SW 1271 (cell line): ENCODE measurements at regions not wholly inside any gene's neighbourhood (a gene's known extent, or its start where the extent isn't known, plus 50 kb on each side); places are given as distances from the start of the nearest gene placed in this dataset.
"Not testable (repeated sequence)": the region's sequence is repeated elsewhere in the genome, so short reads cannot be mapped to it uniquely, and the experiment has no call there.

Source experiments
- DNase-seq, 2 experiments: peaks; one replicate each; lab custom pipeline; 2025; lab: John Stamatoyannopoulos, UW

DNA sequence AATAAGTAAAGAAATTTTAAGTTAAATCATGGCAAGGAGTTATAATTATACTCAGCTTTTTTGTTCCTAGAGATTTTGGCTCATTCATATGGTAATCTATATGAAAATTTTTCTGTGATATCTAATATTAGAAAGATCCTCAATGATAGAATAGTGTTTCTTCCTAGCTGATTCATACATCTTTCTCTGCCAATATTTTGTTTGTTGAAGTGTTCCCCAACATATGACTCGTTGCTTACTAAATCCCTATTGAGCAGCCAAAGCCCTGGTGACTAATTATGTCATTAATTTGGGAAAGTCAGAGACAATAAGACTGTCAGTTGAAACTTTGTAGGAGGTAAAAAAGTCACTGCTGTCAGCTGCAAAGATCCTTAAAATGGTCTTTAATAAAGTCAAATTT is 1348.5 kb upstream of the CDH18 start:
- not testable (repeated sequence) for DNase-seq

DNA sequence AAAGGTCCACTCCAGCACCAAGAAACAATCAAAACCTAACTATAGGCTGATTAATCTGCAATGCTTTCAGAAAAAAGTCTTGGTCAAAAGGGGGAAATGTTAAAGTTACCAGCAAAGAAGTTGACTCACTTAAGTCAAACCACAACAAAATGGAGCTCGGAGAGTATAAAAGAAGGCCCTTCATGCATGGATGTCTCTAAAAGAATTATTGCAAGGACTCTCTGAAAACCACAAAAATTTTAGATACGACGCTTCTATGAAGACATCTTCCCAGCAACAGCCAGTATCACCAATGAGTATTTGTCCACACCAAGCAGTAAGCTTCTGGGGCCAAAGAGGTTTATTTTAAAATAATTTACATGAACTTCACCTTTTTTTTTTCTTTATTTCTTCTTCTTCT is 1327.4 kb upstream of the CDH18 start:
- not testable (repeated sequence) for DNase-seq

DNA sequence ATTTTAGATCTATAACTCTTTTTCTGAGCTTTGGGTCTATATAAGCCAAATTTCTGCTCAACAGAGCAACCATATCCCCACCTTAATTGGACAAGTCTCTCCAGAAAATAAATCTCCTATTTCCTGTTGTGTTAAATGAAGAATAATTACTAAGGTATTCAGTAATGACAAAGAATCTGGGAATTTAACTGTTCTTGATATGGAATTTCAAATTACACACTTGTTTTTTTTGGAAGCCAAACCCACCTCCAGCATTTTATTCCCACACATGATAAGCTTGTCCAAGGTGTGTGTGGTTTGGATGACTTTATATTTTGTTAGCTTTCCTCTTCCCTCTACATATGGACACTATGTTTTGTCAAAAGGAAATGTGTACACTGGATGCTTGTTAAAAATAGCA is 1313.2 kb upstream of the CDH18 start:
- not testable (repeated sequence) for DNase-seq

DNA sequence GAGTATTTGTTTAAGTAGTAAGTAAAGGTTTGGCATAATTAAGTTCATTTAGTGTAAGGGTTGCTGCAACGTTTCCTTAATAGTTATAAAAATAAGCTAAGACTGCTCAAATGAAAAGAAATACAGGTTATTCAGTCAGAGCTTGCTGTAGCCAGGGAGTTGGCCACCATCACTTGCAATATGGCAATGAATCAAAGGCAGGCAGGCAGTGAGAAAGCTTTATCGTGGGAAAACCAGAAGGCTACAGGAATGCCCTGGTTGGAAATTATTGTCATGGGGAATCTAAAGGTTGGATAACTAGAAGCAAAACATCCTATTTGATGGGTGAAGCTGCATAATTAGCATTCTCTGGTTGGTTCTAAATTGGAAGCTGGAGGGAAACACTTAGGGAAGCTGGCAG is 1286.4 kb upstream of the CDH18 start:
- not testable (repeated sequence) for DNase-seq

DNA sequence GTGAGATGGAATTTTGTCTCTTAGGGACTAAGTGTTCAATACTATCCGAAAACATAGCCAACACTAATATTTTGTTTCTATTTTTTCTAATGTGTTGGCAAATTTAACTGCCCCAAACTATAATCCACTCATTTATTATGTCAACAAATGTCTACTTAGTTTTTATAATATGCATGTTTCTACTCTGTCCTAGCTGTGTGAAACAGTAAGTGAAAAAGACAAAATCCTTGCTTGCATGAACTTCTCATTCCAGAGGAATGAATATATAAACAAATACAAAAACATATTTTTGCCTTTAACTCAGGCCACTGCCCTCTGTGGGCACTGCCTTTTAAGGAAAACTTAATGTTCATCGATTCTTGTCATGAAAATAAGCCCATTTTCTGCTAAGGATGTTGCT is 1275.4 kb upstream of the CDH18 start:
- DNase-seq, result no peak

DNA sequence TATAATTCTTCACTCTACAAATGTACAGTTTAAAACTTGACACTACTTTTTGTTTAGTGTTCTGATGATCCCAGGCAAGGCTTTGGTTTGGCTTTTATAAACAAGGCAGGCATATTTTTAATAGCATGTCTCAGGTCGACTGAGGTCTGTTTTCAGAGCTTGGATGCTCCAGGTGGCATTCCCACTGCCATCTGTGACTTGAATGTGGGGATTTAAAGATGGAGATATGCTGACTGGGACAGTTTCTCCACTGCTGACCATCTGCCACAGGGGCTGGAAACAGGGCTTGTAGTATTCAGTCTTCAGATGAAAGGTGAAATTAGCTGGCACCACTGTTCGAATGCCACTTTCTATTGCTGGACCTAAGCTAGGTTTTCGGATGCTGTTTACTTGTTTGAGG is 1266.2 kb upstream of the CDH18 start:
- DNase-seq, result no peak

DNA sequence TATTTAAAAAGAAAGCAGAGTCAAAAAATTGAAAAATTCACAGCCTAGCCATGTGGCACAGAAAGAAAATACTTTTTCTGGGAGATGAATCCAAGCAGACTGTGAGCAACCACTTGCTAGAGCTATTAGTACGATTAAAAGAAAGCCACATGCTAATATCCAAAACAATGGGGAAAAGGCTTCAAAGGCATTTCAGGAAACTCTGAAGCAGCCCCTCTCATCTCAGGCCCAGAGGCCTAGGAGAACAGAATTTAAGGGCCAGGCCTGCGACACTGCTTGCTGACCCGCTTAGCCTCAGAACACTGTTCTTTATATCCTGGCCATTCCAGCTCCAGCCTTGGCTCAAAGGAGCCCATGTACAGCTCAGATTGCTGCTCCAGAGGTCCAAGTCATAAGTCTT is 1257.0 kb upstream of the CDH18 start:
- no peak for DNase-seq

DNA sequence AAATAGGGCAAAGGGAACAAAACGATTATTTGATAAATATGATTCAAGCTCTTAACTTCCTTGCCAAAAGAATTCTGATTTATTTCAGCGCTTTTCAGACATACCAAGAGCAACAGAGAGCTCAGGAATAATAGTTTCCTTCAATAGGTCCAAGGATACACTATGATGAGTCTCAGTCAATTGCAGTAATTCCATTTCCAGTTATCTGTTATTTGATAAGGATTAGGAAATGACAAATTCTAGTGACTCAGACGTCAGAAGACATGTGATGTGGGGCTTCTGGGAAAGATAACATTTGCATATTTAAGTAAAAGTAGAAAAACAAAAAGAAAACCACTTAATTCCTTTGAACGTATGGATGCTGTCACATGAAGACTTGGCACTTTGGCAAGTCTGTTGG is 1250.8 kb upstream of the CDH18 start:
- DNase-seq, result no peak

DNA sequence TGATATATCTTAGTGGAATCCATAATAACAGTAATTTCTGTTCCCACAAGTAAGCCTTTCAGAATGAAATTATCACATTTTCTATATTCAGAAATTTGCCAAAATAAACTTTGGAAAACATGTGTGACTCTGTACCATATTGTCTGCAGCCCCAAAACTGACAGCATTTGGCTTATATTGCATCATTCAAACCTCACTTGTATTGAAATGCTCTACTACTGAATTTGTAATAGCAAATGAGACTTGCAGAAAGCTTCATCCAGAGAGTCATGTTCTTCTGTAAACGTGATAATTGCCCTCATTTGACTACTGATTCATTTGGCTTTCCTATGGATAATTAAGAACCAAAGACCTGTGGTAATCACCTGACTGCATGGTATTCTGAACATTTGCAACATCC is 1249.5 kb upstream of the CDH18 start:
- DNase-seq, result no peak

DNA sequence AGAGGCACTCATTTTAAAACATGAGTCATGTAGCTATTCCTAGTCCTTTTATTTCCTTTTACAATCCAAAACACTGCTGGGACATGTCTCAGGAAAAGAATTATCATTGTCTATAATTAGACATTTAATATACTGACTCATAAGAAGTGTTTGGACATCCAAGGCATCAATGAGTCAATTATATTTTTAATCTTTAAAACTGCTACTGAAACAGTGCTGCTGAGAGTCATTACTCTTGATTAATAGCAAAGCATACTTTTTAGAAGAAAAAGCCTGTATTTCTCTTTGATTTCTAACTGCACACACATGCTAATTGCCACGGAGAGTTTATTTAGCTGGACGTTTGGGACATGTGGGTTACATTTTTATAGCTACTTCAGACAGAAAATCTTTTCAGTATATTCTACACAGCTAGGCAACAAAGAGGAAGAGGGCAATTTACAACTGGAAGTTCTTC is 1249.0 kb upstream of the CDH18 start:
- no peak for DNase-seq

DNA sequence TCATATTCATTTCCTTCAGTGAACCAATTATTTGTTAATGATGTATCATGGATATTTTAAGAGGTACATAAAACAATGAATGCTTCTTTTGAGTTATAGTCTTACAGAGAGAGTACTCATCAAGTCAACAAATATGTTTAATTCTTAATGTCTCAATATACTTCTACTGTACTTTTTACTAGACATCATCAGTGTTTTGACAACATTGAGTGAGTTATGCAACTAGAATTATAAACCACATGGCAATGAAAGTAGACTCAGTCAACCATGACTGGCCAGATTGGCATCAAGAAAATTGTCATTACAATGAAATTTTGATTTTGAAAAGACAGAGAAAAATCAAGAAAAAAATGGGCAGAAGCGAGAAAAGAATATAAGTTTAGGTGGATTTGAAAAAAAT is 1248.1 kb upstream of the CDH18 start:
- no peak for DNase-seq

DNA sequence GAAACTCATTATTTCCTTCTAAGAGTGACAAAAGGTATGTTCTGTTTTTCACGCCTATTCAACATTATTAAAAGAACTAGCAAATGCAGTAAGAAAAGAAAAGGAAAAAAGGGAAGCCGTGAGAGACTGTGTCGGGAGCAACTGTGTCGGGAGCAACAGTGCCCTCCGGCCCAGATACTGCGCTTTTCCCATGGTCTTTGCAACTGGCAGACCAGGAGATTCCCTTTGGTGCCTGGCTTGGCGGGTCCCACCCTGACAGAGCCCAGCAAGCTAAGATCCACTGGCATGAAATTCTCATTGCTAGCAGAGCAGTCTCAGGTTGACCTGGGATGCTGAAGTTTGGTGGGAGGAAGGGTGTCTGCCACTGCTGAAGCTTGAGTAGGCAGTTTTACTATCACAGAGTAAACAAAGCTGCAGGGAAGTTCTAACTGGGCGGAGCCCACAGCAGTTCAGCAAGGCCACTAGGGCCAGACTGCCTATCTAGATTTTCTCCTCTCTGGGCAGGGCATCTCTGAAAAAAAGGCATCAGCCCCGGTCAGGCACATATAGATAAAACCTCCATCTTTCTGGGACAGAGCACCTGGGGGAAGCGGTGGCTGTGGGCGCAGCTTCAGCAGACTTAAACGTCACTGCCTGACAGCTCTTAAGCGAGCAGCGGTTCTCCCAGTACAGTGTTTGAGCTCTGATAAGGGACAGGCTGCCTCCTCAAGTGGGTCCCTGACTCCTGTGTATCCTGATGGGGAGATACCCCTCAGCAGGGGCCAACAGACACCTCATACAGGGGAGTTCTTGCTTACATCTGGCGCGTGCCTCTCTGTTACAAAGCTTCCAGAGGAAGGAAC is 1237.4 kb upstream of the CDH18 start:
- no peak for DNase-seq

DNA sequence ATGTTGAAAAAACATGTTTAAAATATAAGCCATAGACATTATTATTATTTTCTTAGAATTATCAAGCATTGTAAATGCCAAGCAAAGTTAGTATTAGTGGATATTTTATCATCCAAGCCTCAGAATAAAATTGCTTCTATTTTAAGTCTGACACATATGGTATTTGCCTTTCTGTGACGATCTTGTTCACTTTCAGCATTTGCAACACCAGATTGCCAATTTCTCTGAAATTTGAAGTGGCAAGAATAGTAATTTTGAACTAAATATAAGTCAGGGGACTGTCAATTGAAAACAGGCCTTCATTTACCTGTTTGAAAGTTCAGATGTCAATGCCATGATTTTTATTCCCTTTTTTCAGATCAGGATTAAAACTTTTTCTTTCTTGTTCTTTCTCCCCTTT is 1233.6 kb upstream of the CDH18 start:
- DNase-seq, result no peak

DNA sequence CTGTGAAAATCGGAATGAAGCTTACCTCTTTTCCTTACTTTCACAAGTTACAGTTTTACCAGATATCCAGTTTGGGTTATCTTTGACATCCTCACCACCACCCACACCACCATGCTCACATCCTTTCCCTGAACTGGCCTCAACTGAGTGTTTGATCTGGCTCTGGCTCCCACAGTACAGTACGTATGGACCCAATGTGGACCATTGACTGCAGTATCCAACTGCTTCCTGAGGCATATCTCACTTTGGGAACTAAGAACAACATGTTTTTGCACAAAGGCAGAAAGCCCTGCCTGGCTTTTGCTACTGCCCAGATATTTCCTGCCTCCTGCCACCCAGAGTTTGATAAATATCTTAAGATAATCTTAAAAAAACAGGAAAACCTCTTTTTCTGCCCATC is 1232.0 kb upstream of the CDH18 start:
- DNase-seq, result no peak

DNA sequence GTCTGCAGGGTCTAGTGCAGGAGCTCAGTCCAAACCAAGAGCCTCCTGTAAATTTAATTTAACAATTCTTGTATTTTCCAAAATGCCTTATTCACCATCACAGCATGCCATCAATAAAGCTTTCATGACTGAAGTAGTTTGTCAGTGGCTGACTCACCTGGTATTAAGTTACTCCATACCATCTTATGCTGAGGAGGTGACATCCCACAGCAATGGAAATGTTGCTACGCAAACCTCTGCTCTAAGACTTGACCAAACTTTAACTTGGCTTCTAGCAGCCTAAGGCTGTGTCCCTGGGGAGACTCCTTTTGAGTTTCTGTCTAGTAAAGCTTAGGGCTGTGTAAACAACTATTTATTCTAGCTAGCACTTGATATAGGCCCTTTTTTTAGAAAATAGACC is 1231.3 kb upstream of the CDH18 start:
- no peak for DNase-seq

DNA sequence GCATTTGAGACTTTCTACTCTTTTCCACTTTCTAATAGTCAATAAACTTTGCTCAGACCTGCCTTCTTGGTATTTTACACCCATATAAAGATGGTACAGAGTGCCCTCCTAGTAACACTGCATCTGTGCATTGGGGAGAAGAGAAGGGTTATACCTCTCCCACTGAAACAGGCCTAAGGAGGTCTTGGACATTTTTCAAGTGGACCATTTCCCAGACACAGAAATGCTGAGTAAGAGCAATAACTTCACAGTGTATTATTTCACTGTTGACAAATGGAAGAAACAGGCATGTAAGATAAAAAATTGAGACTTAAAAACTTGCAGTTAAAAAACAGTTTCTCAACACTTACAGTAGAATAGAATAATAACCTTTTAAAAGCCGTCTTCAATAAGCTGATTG is 1224.0 kb upstream of the CDH18 start:
- no peak for DNase-seq

DNA sequence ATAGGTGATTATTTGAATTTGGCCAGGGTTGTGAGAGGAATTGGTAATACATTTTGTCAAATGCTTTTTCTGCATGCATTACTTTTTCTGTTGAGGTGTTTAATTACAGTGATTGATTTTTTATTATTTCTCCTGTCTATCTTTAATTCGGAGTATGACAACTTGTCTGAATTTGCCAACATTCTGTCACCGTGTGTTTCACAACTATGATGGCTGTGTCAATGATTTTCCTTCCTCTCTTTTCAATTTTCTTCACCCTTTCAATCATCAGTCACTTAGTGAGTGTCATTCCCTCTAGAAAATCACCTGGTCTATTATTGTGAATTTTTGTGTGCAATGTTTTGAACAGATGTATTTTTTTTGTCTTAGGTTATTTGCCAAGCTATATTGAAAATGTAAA is 1221.4 kb upstream of the CDH18 start:
- no peak for DNase-seq

DNA sequence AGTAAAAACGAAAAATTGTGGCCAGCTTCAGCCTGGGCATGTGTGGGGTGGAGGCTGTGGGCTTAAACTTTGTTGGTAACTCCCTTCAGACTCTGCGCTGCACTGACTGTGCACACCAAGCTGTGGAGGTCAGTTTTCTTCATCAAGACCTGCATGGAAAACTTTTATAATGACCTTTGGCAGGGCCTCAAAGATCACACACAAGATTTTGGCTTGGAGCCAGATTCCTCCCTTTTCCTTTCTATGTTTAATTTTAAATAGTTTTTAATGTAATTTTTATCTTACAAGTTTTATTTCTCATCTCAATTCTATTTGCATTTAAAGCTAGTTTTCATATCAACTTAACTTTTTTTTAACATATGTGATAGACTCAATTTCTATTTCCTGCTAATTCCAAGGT is 1211.1 kb upstream of the CDH18 start:
- no peak for DNase-seq

DNA sequence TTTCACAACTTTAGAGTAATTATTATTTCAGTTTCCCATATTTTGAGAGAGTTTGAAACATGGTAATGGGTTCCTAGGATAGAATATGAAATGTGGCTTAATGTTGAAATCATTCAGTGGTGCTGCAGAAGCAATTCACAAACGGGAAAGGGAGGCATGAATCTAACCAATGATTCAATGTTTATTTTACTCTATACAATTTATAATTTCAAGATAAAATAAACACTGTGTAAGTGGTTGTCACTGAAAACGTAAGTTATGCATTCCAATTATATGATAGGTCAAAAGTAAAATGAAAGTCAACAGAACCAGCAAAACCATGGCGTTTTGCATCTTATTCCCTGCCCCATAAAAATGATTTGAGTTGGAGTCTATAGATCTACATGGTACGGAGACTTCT is 1207.1 kb upstream of the CDH18 start:
- DNase-seq, result no peak

DNA sequence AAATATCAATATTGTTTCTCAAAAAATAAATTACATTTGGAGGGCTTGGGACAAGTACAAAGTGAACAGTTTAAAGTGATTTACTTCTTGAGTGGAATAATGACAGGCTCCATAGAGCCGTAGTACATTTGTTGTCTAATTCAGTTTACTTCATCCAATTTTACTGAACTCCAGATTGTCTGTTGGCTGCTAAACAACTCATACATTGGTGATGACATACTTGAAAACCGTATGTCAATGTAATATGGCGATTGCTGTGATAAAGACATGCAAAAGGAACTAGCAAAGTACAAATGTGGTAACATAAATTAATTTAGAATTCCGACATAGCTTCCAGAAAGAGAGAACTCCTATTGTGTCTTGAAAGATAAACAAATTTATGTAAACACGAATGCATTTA is 1197.5 kb upstream of the CDH18 start:
- DNase-seq, result no peak

DNA sequence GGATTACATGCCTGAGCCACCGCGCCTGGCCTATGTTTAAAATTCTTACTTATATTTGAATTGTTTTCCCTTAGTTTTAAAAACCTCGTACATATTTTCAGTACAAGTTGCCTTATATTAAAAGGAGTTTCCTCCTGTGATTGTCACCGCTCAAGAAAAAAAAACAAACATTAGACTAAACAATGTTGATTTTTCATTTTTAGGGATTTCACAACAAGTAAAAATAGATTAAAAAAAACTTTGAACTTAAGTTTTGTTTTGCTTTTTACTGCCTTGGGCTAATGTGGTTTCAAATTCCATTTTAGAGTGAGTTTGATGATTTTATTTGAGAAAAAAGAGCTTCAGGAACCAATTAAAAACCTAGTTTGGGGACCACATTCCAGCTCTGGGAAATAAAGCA is 1196.6 kb upstream of the CDH18 start:
- DNase-seq, result no peak

DNA sequence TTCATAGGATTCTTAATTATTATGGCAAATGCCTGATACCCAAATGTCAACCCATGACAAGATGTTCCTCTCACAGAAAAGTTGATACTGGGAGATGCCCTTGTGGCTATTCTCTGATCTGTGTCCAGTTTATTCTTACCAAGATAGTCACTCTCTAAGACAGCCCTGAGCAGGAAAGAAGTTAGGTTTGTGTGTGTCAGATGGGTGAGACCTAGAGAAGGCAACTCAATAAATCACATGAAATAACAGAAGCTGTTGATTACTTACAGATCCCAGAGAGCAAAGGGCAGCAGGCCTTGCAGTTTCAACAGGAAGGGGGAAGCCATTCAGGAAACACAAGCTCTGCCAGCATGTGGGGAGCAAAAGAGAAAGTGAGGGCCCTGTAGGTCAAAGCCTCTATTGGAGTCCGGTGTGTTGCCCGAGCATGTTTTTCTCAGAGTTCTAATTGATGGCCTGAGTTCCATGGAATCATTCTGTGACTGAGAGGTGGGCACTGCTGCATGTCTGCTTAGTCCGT is 1193.7 kb upstream of the CDH18 start:
- no peak for DNase-seq

DNA sequence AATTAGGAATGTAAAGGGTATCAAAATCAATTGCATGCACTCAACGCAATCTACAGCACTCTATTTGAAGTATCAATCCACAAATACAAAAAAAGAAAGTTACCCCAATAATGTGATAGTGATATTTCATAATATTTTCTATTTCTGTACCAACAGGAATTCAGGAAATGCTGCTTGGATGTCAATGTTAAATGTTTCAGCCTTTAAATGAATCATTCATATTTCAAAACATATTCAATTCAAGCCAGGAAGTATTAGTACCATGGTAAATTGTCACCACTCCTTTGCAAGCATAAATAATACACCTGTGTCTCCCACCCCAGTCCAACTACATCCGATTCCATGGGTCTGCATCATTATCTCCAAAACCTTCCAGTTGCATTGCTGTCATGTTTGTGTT is 1185.5 kb upstream of the CDH18 start:
- no peak for DNase-seq

DNA sequence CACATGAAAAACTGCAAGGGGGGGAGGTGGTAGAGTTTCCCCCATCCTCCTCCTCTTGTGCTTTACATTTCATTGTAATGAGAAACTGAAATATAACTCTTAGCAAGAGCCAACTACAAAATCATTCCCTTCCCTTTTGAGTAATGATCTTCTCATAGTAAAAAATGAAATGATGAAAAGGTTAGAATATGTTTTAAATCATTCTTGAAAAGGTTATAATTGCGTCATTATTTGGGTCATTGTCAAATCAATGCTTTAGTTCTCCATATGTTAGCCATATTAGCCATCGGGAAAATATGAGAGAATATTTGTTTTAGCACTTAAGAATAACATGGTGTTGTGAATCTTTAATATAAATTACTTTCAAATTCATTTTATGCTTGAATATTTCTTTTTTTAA is 1185.0 kb upstream of the CDH18 start:
- DNase-seq, result no peak
